Fibroblast of lung (primary cell): ENCODE measurements at regions not wholly inside any gene's neighbourhood (a gene's known extent, or its start where the extent isn't known, plus 50 kb on each side); places are given as distances from the start of the nearest gene placed in this dataset.

Source experiments
- DNase-seq, 2 donors: peaks; one replicate each; pipeline versions ENCODE4 v3.0.0 to v3.0.0-alpha.2; 2010; ENCODE audit warnings: low read depth in 2 of 2
- H2AFZ ChIP-seq: 2 replicates; pipeline ENCODE4 v1.5.1; 2012; ENCODE audit warnings: low read length, control low read depth, inconsistent platforms
- H3K27ac ChIP-seq: 2 replicates; pipeline ENCODE4 v1.5.1; 2011; ENCODE audit warnings: low read length, control low read depth; ENCODE audit not compliant: insufficient read depth
- H3K27me3 ChIP-seq: 2 replicates; pipeline ENCODE4 v1.5.1; 2011; ENCODE audit warnings: mild to moderate bottlenecking, low read length; ENCODE audit not compliant: control insufficient read depth, insufficient read depth
- H3K36me3 ChIP-seq: 2 replicates; pipeline ENCODE4 v1.5.1; 2011; ENCODE audit warnings: low read length; ENCODE audit not compliant: control insufficient read depth, insufficient read depth
- H3K4me1 ChIP-seq: 2 replicates; pipeline ENCODE4 v1.5.1; 2011; ENCODE audit warnings: low read length; ENCODE audit not compliant: control insufficient read depth, insufficient read depth; ENCODE audit errors: extremely low read depth
- H3K4me2 ChIP-seq: 2 replicates; pipeline ENCODE4 v1.5.1; 2011; ENCODE audit warnings: low read length, control low read depth; ENCODE audit not compliant: insufficient read depth; ENCODE audit errors: extremely low read depth
- H3K4me3 ChIP-seq, 4 experiments: fragments of 200-600 bp in 1 of 4; sonication (generic) in 1 of 4; replicated peaks in 1 of 4; 2 replicates each; pipeline ENCODE4 v1.5.1; 2011 to 2016; ENCODE audit warnings: low read length in 4 of 4, low read depth in 3 of 4, mild to moderate bottlenecking in 3 of 4, control low read depth in 2 of 4, inconsistent platforms in 1 of 4, mixed read lengths in 1 of 4; ENCODE audit not compliant: insufficient read depth in 1 of 4; ENCODE audit errors: control extremely low read depth in 1 of 4
- H3K79me2 ChIP-seq: 2 replicates; pipeline ENCODE4 v1.5.1; 2012; ENCODE audit warnings: mild to moderate bottlenecking, low read length, inconsistent platforms; ENCODE audit not compliant: control insufficient read depth, insufficient read depth
- H3K9ac ChIP-seq: 2 replicates; pipeline ENCODE4 v1.5.1; 2011; ENCODE audit warnings: mild to moderate bottlenecking, low read length, control low read depth; ENCODE audit not compliant: insufficient read depth
- H3K9me3 ChIP-seq: 2 replicates; pipeline ENCODE4 v1.5.1; 2012; ENCODE audit warnings: low read depth, low read length; ENCODE audit not compliant: control insufficient read depth, insufficient read depth
- H4K20me1 ChIP-seq: 2 replicates; pipeline ENCODE4 v1.5.1; 2011; ENCODE audit warnings: low read length; ENCODE audit not compliant: control insufficient read depth, insufficient read depth; ENCODE audit errors: extremely low read depth
- EZH2 ChIP-seq: IDR thresholded peaks from 2 replicates; pipeline ENCODE4 v1.5.1; 2012; ENCODE audit warnings: low read length, control low read depth, mild to moderate bottlenecking; ENCODE audit errors: missing control alignments
- TF ChIP-seq, protein P1 (sequence below), 2 donors: IDR thresholded peaks in 1 of 2; conservative IDR thresholded peaks in 1 of 2; 1 replicate in 1 of 2; 2 replicates in 1 of 2; pipeline ENCODE4 v1.5.1; 2011 to 2012; ENCODE audit warnings: low read length in 2 of 2, control low read depth in 1 of 2, inconsistent platforms in 1 of 2, low read depth in 1 of 2, mild to moderate bottlenecking in 1 of 2

DNA sequence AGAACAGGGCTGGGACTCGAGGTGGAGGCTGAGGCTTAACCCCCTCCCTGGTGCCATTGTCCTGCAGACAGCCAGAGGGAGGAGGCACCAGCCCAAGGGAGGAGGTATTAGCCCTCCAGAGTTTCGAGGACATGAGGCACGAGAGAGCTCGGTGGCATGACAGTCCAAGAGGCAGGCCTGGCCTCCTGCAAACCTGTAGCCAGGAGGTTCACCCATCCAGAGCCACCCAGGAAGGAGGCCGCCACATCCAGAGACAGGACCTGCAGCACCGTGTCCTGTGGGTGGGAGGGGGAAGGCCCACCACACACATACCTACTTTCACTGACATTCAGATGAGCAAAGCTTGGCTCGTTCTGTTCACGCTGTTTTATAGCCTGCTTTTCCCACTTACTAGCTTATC, 75.2 kb upstream of the ADAMTS2 start:
- H3K79me2 ChIP-seq, result no peaks in the 10 kb centered on the region
- H3K27ac ChIP-seq, result no peak overlapping the region
- H4K20me1 ChIP-seq, result no peaks in the 10 kb centered on the region
- no peak for DNase-seq
- no peak overlapping the region for H3K4me3 ChIP-seq
- no peaks in the 10 kb centered on the region for H3K27me3 ChIP-seq
- no peak overlapping the region for H2AFZ ChIP-seq
- no peaks in the 10 kb centered on the region for H3K4me1 ChIP-seq
- H3K9ac ChIP-seq, result no peak overlapping the region
- H3K36me3 ChIP-seq, result no peaks in the 10 kb centered on the region
- no peak for TF ChIP-seq EZH2
- TF ChIP-seq, protein P1, sequence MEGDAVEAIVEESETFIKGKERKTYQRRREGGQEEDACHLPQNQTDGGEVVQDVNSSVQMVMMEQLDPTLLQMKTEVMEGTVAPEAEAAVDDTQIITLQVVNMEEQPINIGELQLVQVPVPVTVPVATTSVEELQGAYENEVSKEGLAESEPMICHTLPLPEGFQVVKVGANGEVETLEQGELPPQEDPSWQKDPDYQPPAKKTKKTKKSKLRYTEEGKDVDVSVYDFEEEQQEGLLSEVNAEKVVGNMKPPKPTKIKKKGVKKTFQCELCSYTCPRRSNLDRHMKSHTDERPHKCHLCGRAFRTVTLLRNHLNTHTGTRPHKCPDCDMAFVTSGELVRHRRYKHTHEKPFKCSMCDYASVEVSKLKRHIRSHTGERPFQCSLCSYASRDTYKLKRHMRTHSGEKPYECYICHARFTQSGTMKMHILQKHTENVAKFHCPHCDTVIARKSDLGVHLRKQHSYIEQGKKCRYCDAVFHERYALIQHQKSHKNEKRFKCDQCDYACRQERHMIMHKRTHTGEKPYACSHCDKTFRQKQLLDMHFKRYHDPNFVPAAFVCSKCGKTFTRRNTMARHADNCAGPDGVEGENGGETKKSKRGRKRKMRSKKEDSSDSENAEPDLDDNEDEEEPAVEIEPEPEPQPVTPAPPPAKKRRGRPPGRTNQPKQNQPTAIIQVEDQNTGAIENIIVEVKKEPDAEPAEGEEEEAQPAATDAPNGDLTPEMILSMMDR (conservative IDR thresholded peaks at IDR 0.05 in 1 of 2, IDR thresholded peaks at IDR 0.05 in 1 of 2; ENCODE audit: low read depth in 1 of 2, low read length in 2 of 2), result no peak
- no peak overlapping the region for H3K4me2 ChIP-seq
- no peaks in the 10 kb centered on the region for H3K9me3 ChIP-seq

DNA sequence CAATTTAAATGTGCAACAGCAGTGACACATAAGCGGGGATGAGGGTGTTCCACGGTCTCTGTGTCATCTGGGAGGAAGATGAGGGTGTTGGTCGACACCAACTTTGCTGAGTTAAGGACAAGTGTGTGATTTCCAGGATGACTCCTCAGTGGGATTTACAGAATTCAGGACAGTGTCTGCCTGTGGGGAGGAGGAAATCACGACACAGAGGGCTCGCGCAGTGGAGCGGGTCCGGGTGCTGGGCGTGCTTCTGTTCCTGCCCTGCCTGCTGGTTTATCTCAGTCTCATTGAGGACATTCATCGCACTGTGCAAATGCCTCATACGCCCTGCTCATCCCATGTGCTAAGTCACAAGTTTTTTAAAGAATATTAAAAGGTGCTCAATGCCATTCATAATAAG, 73.7 kb upstream of the ADAMTS2 start:
- DNase-seq, result no peak
- no peaks in the 10 kb centered on the region for H3K9me3 ChIP-seq
- no peaks in the 10 kb centered on the region for H3K27me3 ChIP-seq
- no peak overlapping the region for H2AFZ ChIP-seq
- no peak overlapping the region for H3K27ac ChIP-seq
- H4K20me1 ChIP-seq, result no peaks in the 10 kb centered on the region
- H3K4me2 ChIP-seq, result no peak overlapping the region
- no peak overlapping the region for H3K4me3 ChIP-seq
- no peak overlapping the region for H3K9ac ChIP-seq
- TF ChIP-seq, protein P1 (conservative IDR thresholded peaks at IDR 0.05 in 1 of 2, IDR thresholded peaks at IDR 0.05 in 1 of 2; ENCODE audit: low read depth in 1 of 2, low read length in 2 of 2), result no peak
- no peak for TF ChIP-seq EZH2
- no peaks in the 10 kb centered on the region for H3K4me1 ChIP-seq
- H3K36me3 ChIP-seq, result no peaks in the 10 kb centered on the region
- H3K79me2 ChIP-seq, result no peaks in the 10 kb centered on the region

DNA sequence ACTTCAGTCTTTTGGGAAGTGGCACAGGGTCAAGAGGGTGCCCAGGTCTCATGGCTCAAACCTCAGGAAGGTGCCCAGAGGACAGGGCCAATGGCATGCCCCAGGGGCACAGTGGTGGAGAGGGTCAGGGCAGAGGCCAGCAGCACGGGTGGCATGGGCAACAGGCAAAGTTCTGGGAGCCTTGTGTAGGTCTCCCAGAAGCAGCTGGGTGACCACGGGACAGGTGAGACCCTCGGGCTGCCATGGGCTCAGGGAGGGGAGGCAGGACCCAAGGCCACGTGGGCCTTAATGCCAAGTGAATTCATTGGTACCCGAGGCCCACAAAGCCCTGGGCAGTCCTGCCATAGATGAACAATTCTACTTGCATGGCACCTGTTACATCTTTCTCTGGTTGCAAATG, 72.4 kb upstream of the ADAMTS2 start:
- H3K9ac ChIP-seq, result no peak overlapping the region
- no peaks in the 10 kb centered on the region for H3K27me3 ChIP-seq
- H3K9me3 ChIP-seq, result no peaks in the 10 kb centered on the region
- H3K36me3 ChIP-seq, result no peaks in the 10 kb centered on the region
- H3K4me2 ChIP-seq, result no peak overlapping the region
- no peak overlapping the region for H3K4me3 ChIP-seq
- TF ChIP-seq, protein P1 (conservative IDR thresholded peaks at IDR 0.05 in 1 of 2, IDR thresholded peaks at IDR 0.05 in 1 of 2; ENCODE audit: low read depth in 1 of 2, low read length in 2 of 2), result no peak
- no peak for TF ChIP-seq EZH2
- no peak for DNase-seq
- H3K4me1 ChIP-seq, result no peaks in the 10 kb centered on the region
- H3K79me2 ChIP-seq, result no peaks in the 10 kb centered on the region
- H3K27ac ChIP-seq, result no peak overlapping the region
- H4K20me1 ChIP-seq, result no peaks in the 10 kb centered on the region
- no peak overlapping the region for H2AFZ ChIP-seq
